ENCODE measurements at regions not wholly inside any gene's neighbourhood (a gene's known extent, or its start where the extent isn't known, plus 50 kb on each side); places are given as distances from the start of the nearest gene placed in this dataset.

DNA sequence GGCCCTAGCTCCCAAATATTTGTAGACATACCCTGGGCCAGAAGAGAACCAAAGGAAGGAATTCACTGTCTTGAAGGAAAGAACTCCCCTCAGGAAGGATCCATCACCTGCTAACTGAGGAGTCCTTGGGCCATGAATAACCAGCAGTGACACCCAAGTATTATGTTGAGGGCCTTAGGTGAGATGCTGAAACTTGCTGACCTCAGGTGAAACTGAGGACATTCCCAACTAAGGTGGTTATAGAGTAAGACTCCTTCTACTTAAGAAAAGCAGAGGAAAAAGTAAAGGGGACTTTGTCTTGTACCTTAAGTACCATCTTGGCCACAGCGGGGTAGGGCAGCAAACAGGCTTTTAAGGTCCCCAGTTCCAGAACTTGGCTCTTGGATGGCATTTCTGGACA lies 491.7 kb downstream of the C6orf118 start:
- Histone ChIP-seq H3K27me3 (ENCODE audit: insufficient read depth, low read length) (no peaks in the 10 kb centered on the region), H3K9me2 (ENCODE audit: insufficient read depth) (no peaks in the 10 kb centered on the region), H3K4me2 (ENCODE audit: low read length) (no peak overlapping the region), H3K9me3 (ENCODE audit: control insufficient read depth in 1 of 2, insufficient read depth in 1 of 2, low read depth in 1 of 2, low read length in 2 of 2) (peaks cover 0 to 5% of the 10 kb centered on the region in 2 experiments; a peak in 2 of 4 replicates), H3K36me3 (ENCODE audit: control insufficient read depth in 1 of 2, insufficient read depth in 2 of 2, low read length in 2 of 2) (no peaks in the 10 kb centered on the region), H3K27ac (ENCODE audit: low read depth, low read length) (no peak overlapping the region), H4K20me1 (ENCODE audit: insufficient read depth) (no peaks in the 10 kb centered on the region), H3K4me3 (replicated peaks in 1 of 2; ENCODE audit: low read depth in 1 of 2, low read length in 2 of 2) (no peak overlapping the region), H3K79me2 (ENCODE audit: insufficient read depth, low read length) (no peaks in the 10 kb centered on the region), H3K9ac (ENCODE audit: low read length) (no peak overlapping the region), H2AFZ (ENCODE audit: low read depth, low read length, poor library complexity, severe bottlenecking) (no peak overlapping the region), H3K4me1 (ENCODE audit: control insufficient read depth in 1 of 2, insufficient read depth in 2 of 2, low read length in 2 of 2) (no peaks in the 10 kb centered on the region)
- intact Hi-C loops (cut with micrococcal nuclease): no loop called here
- POLR2A ChIA-PET: no interaction called here
- RAD21 ChIA-PET (ENCODE audit: low non-redundant PET in 1 of 2, low total read pairs in 2 of 2, uncharacterized antibody in 2 of 2, unreplicated experiment in 2 of 2): no interaction called here
- no peak for DNase-seq (ENCODE audit: low read depth, low spot score)
- CTCF ChIA-PET: no interaction called here
- no TSS peak for BruUV-seq (replicated peaks)
- no peak for ATAC-seq
- TF ChIP-seq RAD21 (IDR thresholded peaks at IDR 0.05; ENCODE audit: low read depth) (no peak), JUND (IDR thresholded peaks at IDR 0.05) (no peak), SP1 (IDR thresholded peaks at IDR 0.05; ENCODE audit: low read depth) (no peak), CBX3 (IDR thresholded peaks at IDR 0.05; ENCODE audit: low read depth) (no peak), EZH2 (IDR thresholded peaks at IDR 0.05) (no peak), FOSL1 (IDR thresholded peaks at IDR 0.05; ENCODE audit: low read depth) (no peak), ZFX (IDR thresholded peaks at IDR 0.05) (no peak), TCF7L2 (IDR thresholded peaks at IDR 0.05; ENCODE audit: borderline replicate concordance, extremely low read depth, insufficient read depth, insufficient read length) (no peak)
- TF ChIP-seq, protein P1, sequence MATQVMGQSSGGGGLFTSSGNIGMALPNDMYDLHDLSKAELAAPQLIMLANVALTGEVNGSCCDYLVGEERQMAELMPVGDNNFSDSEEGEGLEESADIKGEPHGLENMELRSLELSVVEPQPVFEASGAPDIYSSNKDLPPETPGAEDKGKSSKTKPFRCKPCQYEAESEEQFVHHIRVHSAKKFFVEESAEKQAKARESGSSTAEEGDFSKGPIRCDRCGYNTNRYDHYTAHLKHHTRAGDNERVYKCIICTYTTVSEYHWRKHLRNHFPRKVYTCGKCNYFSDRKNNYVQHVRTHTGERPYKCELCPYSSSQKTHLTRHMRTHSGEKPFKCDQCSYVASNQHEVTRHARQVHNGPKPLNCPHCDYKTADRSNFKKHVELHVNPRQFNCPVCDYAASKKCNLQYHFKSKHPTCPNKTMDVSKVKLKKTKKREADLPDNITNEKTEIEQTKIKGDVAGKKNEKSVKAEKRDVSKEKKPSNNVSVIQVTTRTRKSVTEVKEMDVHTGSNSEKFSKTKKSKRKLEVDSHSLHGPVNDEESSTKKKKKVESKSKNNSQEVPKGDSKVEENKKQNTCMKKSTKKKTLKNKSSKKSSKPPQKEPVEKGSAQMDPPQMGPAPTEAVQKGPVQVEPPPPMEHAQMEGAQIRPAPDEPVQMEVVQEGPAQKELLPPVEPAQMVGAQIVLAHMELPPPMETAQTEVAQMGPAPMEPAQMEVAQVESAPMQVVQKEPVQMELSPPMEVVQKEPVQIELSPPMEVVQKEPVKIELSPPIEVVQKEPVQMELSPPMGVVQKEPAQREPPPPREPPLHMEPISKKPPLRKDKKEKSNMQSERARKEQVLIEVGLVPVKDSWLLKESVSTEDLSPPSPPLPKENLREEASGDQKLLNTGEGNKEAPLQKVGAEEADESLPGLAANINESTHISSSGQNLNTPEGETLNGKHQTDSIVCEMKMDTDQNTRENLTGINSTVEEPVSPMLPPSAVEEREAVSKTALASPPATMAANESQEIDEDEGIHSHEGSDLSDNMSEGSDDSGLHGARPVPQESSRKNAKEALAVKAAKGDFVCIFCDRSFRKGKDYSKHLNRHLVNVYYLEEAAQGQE (IDR thresholded peaks at IDR 0.05; ENCODE audit: low read depth): no peak
- TF ChIP-seq, protein P2, sequence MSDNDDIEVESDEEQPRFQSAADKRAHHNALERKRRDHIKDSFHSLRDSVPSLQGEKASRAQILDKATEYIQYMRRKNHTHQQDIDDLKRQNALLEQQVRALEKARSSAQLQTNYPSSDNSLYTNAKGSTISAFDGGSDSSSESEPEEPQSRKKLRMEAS (IDR thresholded peaks at IDR 0.05): no peak
